HG03575 (cell line): ENCODE measurements at regions not wholly inside any gene's neighbourhood (a gene's known extent, or its start where the extent isn't known, plus 50 kb on each side); places are given as distances from the start of the nearest gene placed in this dataset.
"Not testable (repeated sequence)": the region's sequence is repeated elsewhere in the genome, so short reads cannot be mapped to it uniquely, and the experiment has no call there.

Experiments
- ATAC-seq: cut with Tn5 transposase; IDR thresholded peaks from one replicate; pipeline ENCODE4 v1.9.1; 2021; ENCODE audit not compliant: unreplicated experiment, insufficient number of reproducible peaks, low FRiP score; ENCODE audit errors: extremely low read depth

DNA sequence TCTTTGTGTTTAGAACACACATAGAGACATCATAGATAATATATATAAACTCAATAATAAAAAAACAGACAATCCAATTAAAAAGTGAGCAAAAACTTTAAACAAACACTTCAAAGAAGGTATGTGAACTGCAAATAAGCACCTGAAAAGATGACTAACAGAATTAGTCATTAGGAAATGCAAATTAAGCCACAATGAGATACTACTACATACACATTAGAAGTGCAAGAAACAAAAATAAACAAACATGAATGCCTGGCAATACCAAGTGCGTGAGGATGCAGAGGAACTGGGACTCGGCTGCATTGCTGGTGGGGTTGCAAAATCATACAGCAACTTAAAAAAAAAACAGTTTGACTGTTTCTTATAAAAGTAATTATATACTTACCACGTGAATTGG lies 799.0 kb downstream of the KCNJ2 start:
- ATAC-seq, result no peak

DNA sequence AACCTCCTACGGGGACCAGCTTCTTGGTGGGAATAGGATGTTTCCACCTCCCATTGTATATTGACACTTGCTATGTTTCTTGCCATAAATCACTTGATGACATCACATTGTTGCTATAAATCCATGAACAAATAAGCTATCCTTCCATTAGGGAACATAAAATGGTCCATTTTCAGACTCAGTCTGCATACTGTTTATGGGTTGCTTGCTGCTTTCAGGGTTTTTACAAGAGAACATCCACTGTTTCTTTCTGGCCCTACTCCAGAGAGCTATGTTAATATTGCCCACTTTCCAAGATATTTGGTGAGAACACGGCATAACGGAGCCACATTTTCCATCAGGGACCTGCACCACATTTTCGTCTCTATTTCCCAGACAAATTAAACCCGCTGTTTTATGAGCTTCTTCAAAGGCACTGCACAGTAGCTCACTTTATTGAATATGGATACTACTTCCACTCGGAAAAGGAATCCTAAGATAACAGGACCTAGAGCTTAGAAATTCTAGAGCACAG lies 800.2 kb downstream of the KCNJ2 start:
- no peak for ATAC-seq

DNA sequence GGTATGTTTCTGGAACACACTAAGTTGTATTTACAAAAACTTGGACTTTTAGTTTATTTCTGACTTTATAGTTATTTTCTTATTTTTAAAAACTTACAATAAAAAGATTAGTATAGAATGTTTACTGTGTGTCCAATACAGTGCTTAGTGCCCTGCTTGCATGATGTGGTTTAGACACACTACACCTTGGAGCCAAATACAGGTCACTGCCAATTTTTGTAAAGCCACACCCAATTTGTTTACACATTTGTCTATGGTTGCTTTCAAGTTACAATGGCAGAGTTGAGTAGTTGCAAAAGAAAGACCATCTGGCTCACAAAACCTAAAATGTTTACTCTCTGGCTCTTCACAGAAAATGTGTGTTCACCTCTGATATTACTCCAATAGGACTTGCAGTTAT lies 807.1 kb downstream of the KCNJ2 start:
- ATAC-seq, result no peak

DNA sequence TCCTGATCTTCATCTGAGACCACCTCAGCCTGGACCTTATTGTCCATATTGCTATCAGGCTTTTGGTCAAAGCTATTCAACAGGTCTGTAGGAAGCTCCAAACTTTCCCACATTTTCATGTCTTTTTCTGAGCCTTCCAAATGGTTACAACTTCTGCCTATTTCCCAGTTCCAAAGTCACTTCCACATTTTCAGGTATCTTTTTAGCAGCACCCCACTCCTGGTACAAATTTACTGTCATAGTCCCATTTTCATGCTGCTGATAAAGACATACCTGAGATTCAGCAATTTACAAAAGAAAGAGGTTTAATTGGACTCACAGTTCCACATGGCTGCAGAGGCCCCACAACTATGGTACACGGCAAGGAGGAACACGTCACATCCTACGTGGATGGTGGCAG lies 815.5 kb downstream of the KCNJ2 start:
- no peak for ATAC-seq

- ATAC-seq, result no peak
Observed at GRCh38 chr17:70987867-70988340, 818.6 kb downstream of the KCNJ2 start.

DNA sequence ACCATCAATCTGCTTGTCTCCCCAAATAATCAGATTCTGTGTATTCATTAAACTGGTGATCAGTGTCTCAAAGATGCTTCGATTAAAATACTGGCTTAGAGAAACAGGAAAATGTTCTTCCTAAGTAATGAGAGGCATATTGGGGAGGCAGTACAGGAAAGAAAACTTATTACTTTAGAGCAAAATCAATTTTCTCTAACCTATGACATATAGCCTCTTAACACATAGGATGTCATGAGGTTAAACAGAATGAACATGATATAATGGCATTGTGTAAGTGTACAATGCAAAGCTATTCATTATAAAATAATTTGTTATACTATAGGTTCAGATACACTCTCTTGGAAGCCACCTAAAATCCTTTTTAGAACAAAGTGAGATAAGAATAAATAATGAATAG lies 819.3 kb downstream of the KCNJ2 start:
- ATAC-seq, result no peak

DNA sequence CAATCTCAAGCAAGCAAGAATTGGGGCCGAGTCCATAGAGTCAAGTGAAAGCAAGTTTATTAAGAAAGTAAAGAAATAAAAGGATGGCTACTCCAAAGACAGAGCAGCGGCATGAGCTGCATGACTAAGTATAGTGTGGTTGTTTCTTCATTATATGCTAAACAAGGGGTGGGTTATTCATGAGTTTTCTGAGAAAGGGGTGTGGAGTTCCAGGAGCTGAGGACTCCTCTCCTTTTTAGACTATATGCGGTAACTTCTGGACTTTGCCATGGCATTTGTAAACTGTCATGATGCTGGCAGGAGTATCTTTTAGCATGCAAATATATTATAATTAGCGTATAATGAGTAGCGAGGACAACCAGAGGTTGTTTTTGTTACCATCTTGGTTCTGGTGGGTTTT lies 819.9 kb downstream of the KCNJ2 start:
- no peak for ATAC-seq

DNA sequence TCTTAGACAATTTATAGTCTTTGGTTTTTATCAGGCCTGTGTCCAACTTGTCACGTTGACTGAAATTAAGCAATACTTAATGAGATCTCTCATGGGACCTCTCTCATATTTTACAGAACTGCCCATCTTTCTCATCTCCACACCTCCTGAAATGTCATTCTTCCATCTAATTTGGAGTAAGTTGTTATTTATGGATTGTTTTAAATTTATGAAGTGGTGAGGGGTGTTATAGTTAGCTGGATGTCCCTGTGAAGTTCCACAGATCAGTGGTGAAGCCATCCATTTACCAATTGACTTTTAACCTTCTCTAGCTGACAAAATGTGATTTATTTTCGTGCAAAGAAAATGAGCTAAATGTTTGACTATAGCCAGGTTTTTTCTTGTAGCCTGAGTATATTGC lies 824.9 kb downstream of the KCNJ2 start:
- ATAC-seq, result no peak

DNA sequence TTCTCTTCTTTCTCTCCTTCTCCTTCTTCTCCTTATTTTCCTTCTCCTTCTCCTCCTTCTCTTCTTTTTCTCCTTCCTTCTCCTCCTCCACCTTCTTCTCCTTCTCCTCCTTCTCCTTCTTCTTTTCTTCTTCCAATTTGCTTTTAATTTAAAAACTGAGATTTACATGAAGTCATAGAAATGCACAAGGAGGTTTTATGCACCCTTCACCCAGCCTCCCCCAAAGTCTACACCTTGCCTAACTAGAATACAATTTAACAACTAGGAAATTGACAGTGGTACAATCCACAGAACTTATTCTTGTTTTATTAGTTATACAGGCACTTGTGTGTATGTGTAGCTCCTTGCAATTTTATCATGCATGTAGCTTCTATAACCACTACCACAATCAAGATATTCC lies 826.7 kb downstream of the KCNJ2 start:
- no peak for ATAC-seq

DNA sequence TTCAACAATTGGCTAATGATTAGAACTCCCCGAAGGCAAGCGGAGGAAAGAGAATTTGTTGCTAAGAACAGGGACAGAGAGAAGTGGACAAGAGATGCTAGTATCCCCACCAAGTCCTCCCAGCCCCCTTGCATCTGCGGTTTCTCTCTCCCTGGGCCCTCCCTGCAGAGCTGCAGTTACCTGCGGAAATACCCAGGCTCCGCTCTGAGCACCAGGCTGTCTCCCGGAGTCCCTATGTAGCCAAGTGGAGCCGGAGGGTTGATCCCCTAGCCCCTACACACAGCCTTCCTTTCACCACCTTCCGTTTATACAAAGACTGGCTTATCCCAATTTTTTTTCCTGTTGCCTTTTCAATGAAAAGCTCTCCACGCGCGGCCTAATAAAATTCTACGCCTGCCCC lies 834.4 kb downstream of the KCNJ2 start:
- no peak for ATAC-seq

- no peak for ATAC-seq
Observed at GRCh38 chr17:71004413-71004812, 835.1 kb downstream of the KCNJ2 start.

DNA sequence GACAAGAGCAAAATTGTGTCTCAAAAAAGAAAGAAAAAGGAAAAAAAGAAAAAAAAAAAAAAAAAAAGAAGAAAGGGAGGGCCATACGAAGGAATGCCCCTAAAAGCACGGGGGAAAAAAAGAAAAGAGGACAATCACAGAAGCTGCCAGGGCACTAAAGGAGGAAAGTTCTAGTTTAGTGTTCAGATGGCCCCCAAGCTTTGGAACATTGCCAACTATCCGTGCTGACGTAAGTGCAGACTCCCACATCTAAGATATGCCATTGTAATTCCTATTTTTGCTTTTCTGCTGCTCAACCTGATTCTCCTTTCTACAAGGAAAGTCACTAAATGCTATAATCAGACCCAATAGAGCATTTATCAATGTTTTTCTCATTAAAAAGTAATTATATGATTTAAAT lies 842.1 kb downstream of the KCNJ2 start:
- ATAC-seq, result no peak

DNA sequence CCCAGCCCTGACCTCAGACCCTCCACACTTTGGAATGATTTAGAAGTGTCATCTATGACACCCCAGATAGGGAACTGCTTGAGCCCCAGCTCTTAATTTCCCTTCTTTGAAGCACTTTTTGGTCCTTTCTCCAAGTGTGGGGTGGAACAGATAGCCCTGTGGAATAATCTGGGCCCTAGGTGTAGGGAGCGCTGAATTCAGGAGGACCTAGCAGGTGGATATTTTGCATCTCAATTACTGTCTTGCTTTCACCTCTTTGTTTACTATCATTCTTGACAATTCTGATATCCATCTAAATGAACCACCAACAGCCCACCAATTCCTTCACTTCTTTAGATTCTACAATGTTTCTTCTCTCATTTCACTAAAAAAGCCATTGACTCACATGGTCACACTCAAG lies 850.4 kb downstream of the KCNJ2 start:
- ATAC-seq, result no peak

DNA sequence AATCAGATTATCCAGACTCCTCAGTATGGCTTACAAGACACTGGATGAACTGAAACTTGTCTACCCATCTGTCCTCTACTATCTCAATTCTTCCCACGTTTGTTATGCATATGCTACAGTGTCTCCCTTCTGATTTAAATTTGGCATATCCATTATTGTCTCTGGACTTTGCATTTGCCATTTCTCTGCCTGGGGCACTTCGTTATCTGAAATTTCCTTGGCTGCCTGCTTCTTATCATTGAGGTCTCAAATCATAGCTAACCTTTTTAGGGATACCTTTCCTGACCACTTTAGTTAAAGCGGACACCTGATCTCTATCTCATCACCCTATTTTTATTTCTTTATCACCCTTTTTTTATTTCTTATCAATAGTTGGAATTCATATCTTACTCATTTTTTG lies 853.4 kb downstream of the KCNJ2 start:
- ATAC-seq, result no peak

DNA sequence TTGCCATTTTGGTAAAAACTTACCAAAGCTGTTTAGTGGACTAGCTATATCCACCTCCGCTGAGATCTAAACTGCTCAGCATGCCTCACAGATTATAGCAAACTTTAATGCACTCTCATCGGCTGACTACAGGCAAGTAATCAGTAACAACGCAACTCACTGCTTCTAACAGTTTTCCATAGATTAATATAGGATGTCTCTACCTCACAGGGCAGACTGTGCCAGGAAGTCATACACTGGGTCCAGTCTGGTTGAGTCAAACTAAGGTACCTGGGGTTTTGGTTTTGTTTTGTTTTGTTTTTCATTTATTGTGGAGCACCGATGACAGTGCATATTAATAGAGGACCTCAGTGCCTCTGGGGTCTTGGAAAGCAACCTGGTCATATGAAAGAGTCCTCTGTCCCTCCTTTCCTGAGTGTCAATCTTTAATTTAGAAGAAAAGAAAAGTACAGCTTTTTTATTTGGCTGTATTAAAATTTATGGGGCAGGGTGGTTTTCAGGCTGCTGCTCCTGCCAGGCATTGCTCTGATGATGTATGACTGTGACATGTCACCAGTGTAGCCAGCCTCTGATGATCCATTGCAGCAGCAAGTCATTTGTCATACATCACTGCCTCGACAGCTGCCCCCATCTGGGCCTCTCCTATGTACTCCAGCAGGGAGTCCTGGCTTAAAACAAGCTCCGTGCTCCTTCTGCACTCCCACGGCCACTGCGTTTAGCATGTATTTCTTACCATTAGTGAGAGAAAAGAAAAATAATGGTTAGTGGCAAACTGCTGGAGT lies 854.1 kb downstream of the KCNJ2 start:
- ATAC-seq, result no peak

DNA sequence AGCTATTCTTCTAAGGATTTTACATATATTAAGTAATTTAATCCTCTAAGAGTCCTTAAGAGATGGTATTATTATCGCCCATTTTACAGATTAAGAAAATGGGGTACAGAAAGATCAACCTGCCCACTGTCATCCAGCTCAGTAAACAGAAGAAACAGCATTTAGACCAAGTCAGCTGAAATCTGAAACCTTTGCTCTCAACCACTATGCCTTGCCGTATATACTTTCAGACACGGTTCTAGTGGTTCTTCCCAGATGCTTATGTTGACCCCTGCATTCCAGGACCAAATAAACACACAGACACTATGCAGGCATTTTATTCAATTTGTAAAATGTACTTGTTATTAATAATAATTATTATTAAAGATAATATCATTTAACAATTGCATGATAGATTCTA lies 854.8 kb downstream of the KCNJ2 start:
- ATAC-seq, result no peak

DNA sequence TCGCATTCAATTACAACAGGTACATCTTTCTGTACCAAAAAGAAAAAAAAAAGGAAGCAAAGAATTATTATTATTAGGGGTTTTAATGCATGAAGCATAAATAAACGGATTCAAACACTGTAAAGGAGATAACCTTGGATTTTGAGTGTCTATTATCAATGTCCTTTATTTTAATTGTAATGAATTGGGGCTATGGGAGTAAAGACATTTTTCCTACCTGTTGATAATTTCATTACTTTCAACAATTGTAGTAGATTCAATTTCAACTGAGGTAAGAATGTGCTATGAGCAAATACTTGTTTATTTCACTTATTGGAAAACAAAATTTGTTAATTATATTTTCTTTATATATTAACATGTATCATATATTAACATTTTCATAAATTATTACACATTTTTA lies 855.6 kb downstream of the KCNJ2 start:
- ATAC-seq, result no peak

DNA sequence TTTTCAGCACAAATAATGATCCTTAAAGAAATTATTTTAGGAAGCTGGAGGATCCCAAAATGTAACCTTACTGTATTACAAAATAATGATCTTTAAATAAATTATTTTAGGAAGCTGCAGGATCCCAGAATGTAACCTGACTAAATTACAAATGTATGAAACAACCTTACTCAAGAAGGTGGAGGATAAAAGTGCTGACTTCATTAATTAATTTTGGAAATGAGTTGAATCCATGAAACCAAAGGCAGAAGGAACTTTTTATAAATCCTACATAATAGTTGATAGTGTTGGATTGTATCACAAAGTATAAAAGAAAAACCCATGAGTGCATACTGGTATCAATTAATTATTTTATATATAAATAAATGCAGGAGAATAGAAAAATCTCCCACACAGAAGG lies 859.9 kb downstream of the KCNJ2 start:
- ATAC-seq, result no peak

DNA sequence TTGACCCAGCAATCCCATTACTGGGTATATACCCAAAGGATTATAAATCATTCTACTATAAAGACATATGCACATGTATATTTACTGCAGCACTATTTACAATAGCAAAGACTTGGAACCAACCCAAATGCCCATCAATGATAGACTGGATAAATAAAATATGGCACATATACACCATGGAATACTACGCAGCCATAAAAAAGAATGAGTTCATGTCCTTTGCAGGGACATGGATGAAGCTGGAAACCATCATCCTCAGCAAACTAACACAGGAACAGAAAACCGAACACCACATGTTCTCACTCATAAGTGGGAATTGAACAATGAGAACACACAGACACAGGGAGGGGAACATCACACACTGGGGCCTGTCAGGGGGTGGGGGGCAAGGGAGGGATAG lies 862.0 kb downstream of the KCNJ2 start:
- ATAC-seq, result not testable (repeated sequence)

DNA sequence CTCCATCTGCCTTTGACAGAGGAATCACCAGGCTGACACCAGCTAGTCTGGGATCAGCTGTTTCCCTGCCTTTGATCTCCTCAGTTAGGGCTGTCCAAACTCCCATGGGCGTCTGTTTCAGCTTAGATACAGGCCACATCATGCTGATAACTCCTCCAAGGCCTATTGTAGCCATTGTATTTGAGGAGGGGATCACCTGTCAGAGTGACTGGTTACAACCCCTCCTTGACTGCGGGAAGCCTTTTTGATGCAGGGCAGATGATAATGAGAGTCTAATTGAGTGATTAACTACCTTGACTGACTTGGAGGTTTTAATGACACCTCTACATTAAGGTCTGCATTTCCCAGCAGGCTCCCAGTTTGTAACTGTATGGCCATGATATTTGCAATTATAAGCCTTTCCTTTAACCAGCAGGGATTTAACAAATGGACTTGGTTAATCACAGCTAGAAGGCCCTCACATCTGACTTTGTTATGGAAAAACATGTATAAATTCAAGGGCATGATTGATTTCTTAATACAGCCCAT lies 863.5 kb downstream of the KCNJ2 start:
- no peak for ATAC-seq

DNA sequence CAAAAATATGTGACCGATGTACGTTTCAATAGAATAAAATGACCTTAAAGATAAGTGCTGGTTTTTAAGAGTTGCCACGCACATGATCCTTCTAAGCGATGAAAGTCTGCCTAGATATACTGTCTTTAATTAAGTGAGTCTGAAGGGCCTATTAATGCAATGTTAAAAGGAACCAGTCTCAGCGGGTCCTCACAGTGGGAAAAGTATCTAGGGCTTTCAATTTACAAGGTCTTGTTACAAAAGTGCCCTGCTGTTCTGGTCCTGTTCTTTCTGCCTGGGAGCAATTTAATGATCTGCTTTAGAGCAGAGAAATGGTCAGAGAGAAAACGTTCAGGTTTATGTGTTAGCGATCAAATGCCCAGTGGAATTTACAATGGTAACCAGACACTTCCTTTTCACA lies 864.0 kb downstream of the KCNJ2 start:
- no peak for ATAC-seq
